G401.6 (cell line): ENCODE measurements at regions not wholly inside any gene's neighbourhood (a gene's known extent, or its start where the extent isn't known, plus 50 kb on each side); places are given as distances from the start of the nearest gene placed in this dataset.
"Not testable (repeated sequence)": the region's sequence is repeated elsewhere in the genome, so short reads cannot be mapped to it uniquely, and the experiment has no call there.

ENCODE experiments used
- FAIRE-seq: peaks from 2 replicates; lab custom pipeline; 2012; peaks lifted over from hg19 to GRCh38; lab: Jason Lieb, UNC

DNA sequence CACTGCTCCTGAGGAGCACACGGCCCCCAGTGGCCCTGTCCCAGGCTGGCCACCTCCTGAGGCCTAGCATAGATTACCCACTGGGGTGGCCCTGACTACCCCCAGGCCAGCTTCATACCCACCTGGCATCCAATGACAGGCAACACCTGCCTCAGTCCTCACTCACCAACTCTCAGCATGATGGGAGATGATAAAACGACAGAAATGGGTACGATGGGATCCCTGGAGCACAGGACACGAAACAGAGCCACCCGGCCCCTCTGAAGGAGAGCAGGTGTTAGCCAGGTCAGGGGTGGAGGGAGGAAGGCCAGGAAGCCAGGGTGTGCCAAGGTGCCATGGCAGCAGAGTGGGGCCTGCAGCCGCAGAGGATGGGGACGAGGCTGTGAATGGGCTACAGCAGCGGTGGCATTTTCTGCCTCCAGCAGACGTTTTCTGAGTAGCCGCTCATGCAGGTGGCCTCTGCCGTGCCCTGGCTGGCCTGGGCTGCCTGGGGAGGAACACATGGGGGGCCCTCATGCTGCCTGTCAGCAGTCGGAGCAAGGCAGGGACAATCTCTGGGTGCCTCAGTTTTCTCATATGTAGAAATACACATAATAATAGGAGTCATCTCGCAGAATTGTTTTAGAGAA, 50.2 kb upstream of the FGF3 start:
- FAIRE-seq: no peak

DNA sequence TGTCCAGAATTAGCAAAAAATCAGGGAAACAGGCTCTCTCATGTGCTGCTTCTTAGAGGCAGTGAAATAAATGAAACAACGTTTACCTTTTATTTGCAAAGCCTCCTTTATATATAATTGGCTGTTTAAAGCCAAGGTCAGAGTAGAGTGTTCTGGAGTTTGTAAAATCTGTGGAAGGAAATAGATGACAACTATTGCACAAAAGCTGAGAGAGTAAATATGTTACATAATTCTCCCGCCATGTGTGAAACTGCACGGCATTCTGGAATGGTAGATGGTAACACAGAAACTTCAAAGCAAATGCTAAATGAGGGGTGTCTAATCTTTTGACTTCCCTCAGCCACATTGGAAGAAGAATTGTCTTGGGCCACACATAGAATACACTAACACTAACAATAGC, 51.5 kb upstream of the FGF3 start:
- FAIRE-seq: no peak

DNA sequence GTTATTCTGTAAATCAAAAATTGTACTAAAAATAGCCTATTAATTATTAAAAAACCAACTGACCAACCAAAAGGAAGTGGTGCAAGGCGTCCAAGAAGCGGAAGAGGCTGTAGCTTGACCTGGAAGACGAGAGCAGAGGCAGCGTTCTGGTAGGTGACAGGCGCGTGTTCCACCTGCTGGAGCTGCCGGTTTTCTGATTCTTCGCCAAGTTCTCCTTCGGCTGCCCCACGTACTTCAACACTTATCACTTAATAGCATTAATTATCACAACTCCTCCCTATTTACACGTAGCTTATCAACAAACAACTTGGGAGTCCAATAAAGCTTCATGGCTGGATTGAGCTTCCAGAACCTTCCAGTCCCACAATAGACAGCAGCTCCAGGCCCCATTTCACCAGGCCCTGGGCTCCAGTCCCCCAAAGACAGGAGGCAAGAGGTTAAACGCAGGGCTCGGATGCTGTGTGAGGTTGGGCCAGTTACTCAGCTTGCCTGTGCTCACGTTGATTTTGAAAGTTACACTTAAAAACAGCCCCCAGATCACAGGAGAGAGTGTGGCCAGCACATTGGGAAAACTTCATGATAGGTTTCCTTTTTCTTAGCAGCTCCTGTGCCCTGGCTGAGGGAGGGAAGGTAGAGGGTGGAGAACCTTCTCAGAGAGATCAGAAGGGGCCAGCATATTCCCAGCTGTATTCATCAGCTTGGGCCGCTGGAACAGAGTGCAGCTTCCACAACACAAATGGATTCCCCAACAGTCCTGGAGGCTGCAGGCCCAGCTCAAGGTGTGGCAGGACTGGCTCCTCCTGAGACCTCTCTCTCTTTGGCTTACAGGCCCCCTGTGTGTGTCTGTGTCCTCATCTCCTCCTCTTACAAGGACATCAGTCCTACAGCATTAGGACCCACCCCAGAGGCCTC, 54.2 kb upstream of the FGF3 start:
- no peak for FAIRE-seq

DNA sequence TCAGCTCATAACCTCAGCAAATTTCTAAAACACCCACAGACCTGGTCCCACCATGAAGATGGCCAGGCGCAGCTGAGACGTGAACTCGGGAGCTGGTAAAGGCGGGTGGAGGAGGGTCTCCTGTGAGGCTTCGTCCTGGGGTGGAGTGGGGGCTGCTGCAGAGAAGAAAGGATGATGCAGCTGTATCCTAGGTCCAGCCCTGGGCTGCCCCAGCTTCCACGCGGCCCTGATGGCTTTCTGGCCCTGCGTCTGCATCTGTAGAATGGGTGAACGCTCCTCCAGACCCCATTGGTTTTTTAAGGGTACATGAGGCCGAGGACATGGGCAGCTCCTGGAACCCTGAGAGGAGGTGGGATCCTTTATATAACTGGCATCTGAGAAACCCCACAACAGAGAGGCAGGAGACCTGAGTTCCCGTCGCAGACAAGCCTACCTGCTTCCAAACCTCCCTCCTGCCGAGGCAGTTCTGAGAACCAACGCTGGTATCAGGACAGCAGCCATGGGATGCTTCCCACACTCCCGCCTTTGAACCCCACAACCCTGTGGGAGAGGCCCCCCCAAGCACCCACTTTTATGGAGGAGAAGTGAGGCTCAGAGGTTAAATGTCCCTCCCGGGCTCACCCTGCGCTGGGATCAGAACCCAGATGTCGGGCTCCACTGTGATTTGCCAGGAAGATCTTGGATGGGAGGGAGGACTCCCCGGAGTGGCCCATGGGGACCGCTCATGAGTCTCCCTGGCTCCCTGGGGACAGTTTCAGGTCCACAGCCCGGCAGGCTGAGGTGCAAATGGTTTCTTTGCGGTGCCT, 55.2 kb upstream of the FGF3 start:
- FAIRE-seq: no peak

DNA sequence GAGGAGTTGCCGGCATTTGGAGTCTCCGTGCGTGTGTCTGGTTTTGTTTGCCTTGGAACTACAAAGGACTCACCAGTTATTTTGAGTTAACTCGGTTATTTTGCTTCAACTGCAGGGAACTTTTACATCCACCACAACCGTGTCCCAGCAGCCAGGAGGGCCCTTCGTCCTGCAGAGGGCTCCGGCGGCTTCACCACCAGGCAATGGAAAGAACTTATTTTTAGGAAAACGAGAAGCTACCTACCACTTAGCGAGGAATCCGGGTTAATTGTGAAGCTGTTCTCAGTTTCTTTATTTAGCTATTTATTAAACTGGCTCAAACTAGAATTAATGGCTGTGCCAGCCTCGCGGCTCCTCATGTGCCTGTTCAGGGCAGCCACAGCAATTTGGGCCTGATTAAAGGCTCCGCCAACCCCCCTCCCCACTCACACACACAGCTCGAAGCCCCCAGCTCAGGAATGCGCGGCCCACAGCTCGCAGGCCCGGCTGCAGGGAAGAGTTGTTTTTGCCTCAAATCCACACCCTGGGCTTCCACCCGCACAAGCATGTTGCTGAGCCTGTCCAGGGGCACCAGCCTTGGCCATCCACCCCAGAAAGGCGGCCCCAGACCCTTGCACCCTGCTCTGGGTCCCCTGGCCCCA, 55.9 kb upstream of the FGF3 start:
- no peak for FAIRE-seq

DNA sequence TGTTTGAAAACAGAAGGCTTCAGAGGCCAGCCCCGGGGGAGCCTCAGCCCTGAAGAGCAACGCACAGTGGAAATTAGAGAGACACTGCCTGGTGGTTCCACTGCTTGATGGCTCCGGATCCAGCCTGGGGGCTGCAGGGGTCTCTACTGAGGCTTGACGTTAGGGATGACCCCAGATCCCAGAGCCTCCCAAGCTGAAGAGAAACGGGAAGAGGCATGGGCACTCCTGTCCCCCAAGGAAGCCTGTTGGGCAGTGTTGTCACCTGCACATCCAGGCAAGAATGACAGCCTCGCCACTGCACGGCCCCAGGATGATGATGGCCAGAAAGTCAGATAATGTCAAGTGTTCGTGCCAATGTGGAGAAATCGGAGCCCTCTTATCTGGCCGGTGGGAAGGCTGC, 56.8 kb upstream of the FGF3 start:
- FAIRE-seq: no peak

DNA sequence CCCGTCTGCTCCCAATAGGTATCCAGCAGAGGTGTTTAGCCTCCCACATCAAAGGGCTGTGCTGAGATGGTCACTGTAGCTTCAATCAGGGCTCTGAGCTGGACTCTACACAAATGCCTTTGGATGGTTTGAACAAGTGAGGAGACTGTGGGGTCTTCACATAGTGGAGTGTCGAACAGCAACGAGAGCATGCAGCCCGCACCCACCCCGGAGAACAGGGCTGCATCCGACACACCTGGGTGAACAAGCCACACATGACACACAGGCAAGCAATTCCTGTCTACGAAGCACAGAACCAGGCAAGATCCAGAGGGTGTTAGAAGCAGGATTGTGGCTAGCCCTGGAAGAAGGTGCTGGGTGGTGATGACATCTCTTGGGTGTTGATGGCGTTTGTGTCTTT, 58.0 kb upstream of the FGF3 start:
- FAIRE-seq: no peak

DNA sequence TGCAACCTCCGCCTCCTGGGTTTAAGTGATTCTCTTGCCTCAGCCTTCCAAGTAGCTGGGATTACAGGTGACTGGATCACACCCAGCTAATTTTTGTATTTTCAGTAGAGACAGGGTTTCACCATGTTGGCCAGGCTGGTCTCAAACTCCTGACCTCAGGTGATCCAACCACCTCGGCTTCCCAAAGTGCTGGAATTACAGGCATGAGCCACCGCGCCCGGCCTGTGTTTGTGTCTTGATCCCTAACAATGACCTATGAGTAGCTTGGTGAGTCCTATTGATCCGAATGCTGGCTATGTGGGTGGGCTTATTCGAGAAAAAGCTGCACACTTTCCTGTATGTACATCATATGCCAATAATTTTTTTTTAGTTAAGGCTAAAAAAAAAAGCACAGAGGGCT, 58.5 kb upstream of the FGF3 start:
- not testable (repeated sequence) for FAIRE-seq

DNA sequence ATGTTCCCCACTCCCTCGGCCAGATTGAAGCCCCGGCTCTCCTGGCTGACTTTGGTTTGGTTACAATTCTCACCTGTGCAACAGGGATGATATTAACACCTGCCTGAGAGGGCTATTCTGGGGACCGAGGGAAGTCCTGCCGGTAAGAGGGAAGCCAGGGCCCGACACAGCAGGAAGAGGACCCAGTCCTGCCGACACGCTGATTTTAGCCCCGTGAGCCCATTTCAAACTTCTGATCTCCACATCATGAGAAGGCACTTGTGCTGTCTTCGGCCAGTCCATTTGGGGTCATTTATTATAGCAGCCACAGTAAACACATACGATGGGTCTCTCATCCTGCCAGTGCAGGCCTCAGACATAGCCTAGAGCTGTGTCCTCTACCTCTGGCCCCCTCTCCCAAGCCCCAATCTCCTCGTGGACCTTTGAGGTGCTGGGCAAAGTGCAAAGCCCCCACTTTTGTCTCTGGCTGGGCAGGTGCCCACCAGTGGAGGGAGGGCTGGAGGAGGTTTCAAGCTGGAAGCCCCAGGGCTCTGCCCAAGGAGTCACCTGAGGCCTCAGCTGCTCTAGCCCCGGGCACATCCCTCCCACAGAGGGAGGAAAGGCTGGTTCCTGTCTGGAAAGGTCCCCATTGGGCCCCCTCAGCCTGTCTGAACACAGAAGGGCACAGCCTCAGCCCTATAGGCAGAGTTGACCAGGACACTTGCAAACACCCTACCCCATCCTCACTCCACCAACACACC, 59.1 kb upstream of the FGF3 start:
- FAIRE-seq: no peak

DNA sequence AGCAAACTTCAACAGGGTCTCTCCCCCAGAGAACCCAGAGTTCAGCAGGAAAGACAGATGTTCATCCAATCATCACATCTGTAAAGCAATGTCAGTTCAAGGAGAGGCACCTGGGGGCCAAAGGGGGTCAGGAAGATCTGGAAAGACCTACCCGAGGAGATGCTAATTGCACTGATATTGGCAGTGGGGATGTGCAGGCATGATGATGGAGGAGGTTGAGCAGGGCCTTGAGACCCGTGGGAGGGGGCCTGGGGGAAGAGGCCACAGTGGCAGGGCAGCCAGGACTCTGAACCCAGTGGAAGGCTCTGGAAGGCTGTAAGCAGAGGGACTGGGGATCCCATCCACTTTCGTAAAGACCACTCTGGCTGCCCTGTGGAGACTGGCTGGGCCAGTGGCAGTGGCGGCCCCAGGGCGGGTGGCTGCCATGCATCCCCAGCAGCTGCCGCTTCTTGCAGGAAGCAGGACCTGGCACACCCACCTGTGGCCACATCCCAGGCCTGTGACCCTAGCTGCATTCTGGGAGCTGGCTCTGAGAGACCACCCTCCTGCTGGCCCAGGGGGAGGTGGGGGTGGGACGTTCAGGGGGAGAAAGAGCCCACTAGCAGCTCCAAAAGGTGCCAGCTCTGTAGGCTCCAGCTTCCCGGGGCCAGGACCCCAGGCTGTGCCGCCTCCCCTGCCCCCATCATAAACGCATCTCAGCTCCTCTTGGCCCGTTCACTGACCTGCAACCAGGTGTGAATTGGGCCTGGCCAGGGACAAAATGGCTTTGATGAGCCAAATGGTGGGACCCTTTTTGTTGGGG, 59.9 kb upstream of the FGF3 start:
- no peak for FAIRE-seq

DNA sequence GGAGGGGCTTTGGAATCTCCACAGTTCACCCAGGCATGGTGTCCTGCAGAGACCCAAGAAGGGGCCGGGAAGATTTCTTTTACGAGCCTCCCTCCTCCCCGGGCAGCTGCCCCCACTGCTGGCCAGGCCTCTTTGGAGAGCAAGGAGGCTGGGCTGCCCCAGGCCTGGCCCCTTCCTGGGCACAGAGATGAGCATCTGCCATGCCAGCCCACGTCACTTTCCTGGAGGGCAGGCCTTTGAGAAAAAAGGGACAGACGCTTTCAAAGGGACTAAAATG, 60.5 kb upstream of the FGF3 start:
- FAIRE-seq: no peak

DNA sequence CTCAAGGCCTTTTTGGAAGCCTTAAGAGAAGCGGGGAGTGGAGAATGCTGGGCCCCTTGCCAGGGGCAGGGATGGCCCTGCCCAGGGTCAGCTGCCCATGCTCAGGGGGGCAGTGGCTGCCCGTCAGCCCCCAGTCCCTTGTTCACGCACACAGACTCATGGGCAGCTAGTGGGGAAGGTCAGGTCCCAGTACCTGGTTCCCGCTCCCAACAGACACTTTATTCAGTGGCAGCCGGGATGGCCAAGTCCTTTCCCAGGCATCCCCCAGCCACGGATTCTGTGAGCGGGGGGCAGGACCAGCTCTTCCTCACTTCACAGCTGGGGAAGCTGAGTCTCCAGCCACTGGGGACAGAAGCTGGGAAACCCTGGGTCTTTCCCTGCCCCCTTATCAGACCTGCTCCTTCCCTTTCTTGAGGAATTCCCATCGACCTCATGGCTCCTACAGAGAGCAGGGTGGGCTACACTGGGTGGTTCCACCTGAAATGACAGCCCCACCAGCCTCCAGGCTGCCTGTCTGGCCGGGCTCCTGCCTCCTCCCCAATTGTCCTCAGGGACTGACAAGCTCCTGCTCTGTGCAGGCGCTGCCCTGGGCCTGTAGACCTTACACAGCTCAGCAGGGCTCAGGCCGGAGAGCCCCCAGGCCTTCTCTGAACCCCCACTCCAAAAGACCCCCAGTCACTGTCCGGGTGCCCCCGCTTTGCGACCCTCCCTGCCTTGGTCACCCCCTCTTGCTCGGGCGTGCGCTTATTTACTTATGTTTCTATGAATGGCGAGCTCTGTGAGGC, 61.0 kb upstream of the FGF3 start:
- no peak for FAIRE-seq

DNA sequence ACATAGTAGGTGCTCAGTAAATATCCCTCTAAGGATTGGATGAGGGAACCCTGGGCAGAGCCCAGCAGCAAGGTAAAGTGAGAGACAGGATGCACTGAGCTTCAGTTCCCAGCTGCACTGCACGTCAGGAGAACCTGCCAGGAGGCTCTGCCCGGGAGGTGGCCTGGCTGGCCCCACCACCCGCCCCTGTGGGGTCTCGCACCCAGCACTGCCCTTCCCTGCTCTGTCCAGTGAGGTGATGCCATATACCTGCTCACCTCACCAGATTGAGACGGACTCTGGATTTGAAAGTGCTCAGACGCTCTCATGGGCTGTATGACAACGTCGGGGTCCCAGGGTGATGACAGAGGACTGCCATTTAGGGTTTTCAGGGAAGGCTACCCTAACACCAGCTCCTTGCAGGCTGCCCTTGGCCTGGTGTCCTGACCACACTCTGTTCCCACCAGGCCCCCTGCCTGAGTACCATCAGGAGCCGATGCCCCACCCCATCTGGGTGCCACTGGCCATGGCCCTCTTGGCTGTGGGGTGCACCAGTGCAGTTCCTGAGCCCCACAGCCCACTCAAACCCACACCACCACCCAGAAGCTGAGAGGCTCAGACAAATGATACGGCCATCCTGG, 61.7 kb upstream of the FGF3 start:
- FAIRE-seq: no peak

DNA sequence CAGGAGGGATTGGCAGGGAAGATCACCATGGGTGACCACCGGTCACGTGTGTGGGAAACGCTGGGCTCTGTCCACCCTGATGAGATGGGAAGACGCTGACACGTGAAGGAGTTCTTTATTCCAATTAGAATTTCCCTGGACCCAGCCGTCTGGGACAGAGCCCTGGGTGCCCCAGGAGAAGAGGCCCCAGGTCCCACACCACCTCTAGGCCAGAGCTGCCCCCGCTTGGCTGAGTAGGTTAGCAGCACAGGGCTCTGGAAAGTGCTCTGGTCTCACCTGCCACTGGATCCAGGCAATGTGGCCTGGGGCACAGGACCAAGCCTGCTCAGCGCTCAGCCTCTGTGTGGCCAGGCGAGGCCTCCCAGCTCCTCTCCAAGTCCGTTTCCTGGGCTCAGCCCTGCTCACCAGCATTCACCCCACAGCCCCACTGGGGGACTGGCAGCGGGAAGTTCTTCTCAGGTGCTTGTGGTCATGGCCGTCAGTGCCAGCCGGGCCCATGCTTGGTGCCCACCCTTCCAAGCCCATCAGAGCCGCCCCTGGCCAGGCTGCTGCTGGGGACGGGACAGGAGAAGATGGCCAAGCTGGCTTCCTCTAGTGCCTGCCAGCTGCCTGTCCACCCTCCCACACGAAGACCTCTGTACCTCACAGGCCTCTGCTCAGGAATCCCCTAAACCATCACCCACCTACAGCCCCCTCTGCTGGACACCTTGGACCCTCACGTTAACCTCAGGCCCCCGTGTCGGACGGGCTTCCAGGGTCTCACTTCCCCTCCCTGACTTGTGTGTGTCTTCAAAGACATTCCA, 62.5 kb upstream of the FGF3 start:
- no peak for FAIRE-seq

DNA sequence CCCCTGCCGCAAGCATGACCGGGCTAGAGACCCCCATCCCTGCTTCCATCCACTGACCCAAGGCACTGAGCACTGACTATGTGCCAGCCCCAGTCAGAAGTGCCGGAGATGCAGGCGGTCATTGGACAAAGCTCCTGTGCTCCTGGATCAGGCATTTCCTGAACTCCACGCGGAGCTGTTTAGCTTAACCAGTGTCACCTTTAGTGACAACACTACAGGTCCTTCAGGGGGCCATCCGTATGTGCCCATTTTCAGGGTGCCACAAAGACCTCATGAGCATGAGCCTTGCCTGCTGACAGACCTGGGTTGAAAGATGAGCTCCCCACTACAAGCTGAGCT, 63.0 kb upstream of the FGF3 start:
- FAIRE-seq: no peak

DNA sequence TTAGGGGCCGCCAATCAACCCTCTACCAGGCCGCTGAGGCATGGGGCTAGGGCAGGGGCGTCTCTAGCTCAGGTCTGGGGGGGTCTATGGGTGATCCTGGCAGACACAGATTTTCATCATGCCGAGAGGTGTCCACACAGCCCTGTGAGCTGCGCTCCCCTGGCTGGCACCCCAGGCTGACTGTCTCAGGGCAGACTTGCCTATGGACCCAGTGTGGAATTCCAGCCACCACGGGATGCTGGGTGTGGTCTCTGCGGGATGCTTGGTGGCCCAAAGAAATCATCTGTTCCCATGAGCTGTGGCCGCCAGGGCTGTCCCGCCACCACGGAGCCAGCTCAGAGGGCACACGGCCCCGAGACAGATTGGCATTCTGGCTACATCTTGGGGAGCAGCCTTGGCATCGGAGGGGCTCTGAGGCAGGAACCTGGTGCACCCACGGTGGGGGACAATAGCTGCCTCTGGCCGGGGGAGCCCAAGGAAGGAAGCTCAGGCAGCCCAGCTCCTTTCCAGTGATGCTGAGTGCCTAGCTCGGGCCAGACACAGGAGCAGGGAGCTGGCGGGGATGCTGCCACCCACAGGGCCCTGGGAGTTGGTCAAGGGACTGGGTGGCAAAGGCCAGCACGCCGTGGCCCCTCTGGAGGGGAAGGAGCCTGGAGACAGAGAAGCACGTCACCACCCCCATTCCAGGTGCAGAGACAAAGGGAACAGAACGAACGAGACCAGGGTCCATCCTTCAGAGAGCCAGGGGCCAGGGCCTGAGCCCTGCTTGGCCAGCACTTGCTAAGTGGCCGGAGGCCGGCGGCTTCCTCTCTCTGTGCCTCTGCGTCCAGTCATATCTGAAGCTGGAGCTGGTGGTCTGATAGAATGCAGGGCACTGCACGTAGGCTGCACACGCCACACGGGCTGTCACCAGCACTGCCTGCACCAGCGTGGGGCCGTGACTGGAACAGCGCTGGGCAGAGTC, 64.4 kb upstream of the FGF3 start:
- FAIRE-seq: no peak

DNA sequence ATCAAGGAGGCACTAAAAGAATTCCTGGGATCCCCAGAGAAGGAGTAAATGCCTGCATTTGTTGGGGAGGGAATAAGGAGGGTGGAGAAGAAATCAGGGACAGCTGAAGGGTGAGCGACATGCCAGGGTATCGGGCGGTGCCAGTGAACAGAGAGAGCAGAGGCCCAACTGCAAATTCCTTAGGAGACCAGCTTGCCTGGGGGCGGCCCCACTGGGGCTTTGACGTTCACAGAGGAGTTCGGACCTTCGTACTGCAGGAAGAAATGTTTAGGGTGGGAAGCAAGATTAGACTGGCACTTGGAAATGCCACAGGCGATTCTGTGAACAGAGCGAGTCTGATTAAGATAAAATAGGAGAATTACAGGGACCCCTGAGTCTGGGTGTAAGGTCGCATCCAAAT, 65.1 kb upstream of the FGF3 start:
- no peak for FAIRE-seq

DNA sequence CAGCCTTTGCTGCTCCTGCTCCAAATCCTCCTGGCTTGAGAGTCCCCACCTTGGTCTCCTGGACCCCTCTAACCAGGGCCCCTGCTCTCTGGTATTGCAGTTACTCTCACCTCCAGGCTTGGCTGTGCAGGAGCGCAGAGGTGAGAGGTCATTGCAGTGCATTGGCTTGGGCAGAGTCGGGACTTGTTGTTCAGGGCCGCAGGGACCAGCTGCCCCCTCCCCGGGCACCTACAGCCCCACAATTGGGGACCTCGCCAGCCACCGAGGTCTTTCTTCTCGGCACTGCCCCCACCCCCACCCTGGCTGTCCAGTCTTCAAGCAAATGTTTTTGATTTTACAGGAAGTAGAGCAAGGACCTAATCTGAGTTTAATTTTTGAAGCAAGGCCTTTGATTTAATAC, 65.5 kb upstream of the FGF3 start:
- no peak for FAIRE-seq
